ENCODE measurements at regions not wholly inside any gene's neighbourhood (a gene's known extent, or its start where the extent isn't known, plus 50 kb on each side); places are given as distances from the start of the nearest gene placed in this dataset.

GRCh38 chr5:96339862-96340261 lies 93.2 kb downstream of the PCSK1 start:
- TF ChIP-seq CTCF (IDR thresholded peaks at IDR 0.05): no peak
- TF ChIP-seq ZFX (IDR thresholded peaks at IDR 0.05; ENCODE audit: borderline replicate concordance): no peak
